H1 (cell line): ENCODE measurements at regions not wholly inside any gene's neighbourhood (a gene's known extent, or its start where the extent isn't known, plus 50 kb on each side); places are given as distances from the start of the nearest gene placed in this dataset.

Experiments
- CTCF ChIA-PET: fragments of 300-600 bp; sonication (Branson Sonifier 250); formaldehyde crosslinking; loops from one replicate; lab custom pipeline; 2021; ENCODE audit not compliant: partially characterized antibody; lab: Charles Lee
- POLR2A ChIA-PET: fragments of 300-600 bp; sonication (Branson Sonifier 250); formaldehyde crosslinking; loops from one replicate; lab custom pipeline; 2021; ENCODE audit warnings: inconsistent platforms; ENCODE audit not compliant: partially characterized antibody; lab: Charles Lee
- DNase-seq, 2 experiments: peaks; one replicate each; pipeline versions ENCODE4 v3.0.0 to v3.0.0-alpha.2; 2010 to 2022; ENCODE audit warnings: low spot score in 2 of 2, low read depth in 1 of 2, mixed read lengths in 1 of 2
- FAIRE-seq: peaks from 2 replicates; lab custom pipeline; 2011; peaks lifted over from hg19 to GRCh38; lab: Jason Lieb, UNC
- H2AFZ ChIP-seq: 2 replicates; pipeline ENCODE4 v1.8.1; 2012; ENCODE audit warnings: low read length, inconsistent platforms
- H2AK5ac ChIP-seq: 2 replicates; pipeline ENCODE4 v1.6.1; 2013; ENCODE audit warnings: low read depth, low read length
- H2BK120ac ChIP-seq: replicated peaks from 2 replicates; pipeline ENCODE3; 2013; ENCODE audit warnings: low read depth, low read length, inconsistent platforms
- H2BK12ac ChIP-seq: 2 replicates; pipeline ENCODE4 v1.6.1; 2013; ENCODE audit warnings: low read depth, low read length
- H2BK15ac ChIP-seq: 2 replicates; pipeline ENCODE4 v1.6.1; 2013; ENCODE audit warnings: low read length
- H2BK20ac ChIP-seq: 2 replicates; pipeline ENCODE4 v1.6.1; 2013; ENCODE audit warnings: low read length
- H2BK5ac ChIP-seq: 2 replicates; pipeline ENCODE4 v1.6.1; 2013; ENCODE audit warnings: low read depth, low read length
- H3K14ac ChIP-seq: 2 replicates; pipeline ENCODE4 v1.6.1; 2013; ENCODE audit warnings: inconsistent platforms; ENCODE audit not compliant: insufficient read length
- H3K18ac ChIP-seq: 2 replicates; pipeline ENCODE4 v1.6.1; 2013; ENCODE audit warnings: low read length; ENCODE audit errors: extremely low read depth
- H3K23ac ChIP-seq: 2 replicates; pipeline ENCODE4 v1.6.1; 2013; ENCODE audit warnings: inconsistent platforms; ENCODE audit not compliant: insufficient read length
- H3K23me2 ChIP-seq: 2 replicates; pipeline ENCODE4 v1.6.1; 2013; ENCODE audit warnings: low read depth, low read length
- H3K27ac ChIP-seq: 2 replicates; pipeline ENCODE4 v1.6.1; 2011; ENCODE audit warnings: low read depth, low read length, inconsistent platforms
- H3K27me3 ChIP-seq, 4 experiments: replicated peaks in 1 of 4; 1 replicate in 1 of 4; 2 replicates in 3 of 4; pipeline versions ENCODE4 v1.6.1 to v1.8.1; 2011 to 2013; ENCODE audit warnings: low read length in 3 of 4, mild to moderate bottlenecking in 3 of 4, inconsistent platforms in 2 of 4, mixed read lengths in 2 of 4, moderate library complexity in 1 of 4; ENCODE audit not compliant: control insufficient read depth in 3 of 4, insufficient read depth in 3 of 4; ENCODE audit errors: extremely low read depth in 1 of 4
- H3K36me3 ChIP-seq, 4 experiments: 2 replicates each; pipeline versions ENCODE4 v1.6.1 to v1.8.1; 2011 to 2013; ENCODE audit warnings: mild to moderate bottlenecking in 4 of 4, low read length in 3 of 4, moderate library complexity in 2 of 4, control low read depth in 1 of 4, inconsistent platforms in 1 of 4; ENCODE audit not compliant: insufficient read depth in 4 of 4, control insufficient read depth in 2 of 4
- H3K4ac ChIP-seq: replicated peaks from 2 replicates; pipeline ENCODE3; 2013; ENCODE audit warnings: low read length, low read depth, mixed read lengths, inconsistent platforms; ENCODE audit not compliant: insufficient read length
- H3K4me1 ChIP-seq, 4 experiments: replicated peaks in 1 of 4; 1 replicate in 1 of 4; 2 replicates in 3 of 4; pipeline versions ENCODE4 v1.6.1 to v1.8.1; 2011 to 2013; ENCODE audit warnings: low read length in 3 of 4, inconsistent platforms in 2 of 4, mixed read lengths in 1 of 4; ENCODE audit not compliant: insufficient read depth in 4 of 4, control insufficient read depth in 3 of 4
- H3K4me2 ChIP-seq, 2 experiments: 2 replicates each; pipeline versions ENCODE4 v1.6.1 to v1.8.1; 2011 to 2013; ENCODE audit warnings: low read depth in 2 of 2, low read length in 2 of 2, control low read depth in 1 of 2, inconsistent platforms in 1 of 2, mild to moderate bottlenecking in 1 of 2; ENCODE audit not compliant: insufficient read depth in 1 of 2
- H3K4me3 ChIP-seq, 4 experiments: fragments of 200-600, 300-600 bp in 1 of 4; sonication (generic), shearing (Covaris generic), sonication (Bioruptor Twin) in 1 of 4; 2 replicates each; pipeline versions ENCODE4 v1.5.1 to v1.8.1; 2011 to 2016; ENCODE audit warnings: low read length in 4 of 4, low read depth in 3 of 4, control low read depth in 2 of 4, inconsistent platforms in 2 of 4, mild to moderate bottlenecking in 2 of 4, mixed read lengths in 1 of 4, moderate library complexity in 1 of 4; ENCODE audit not compliant: insufficient read depth in 2 of 4; ENCODE audit errors: extremely low read depth in 1 of 4
- H3K56ac ChIP-seq: replicated peaks from 2 replicates; pipeline ENCODE3; 2013; ENCODE audit warnings: low read depth, mild to moderate bottlenecking, mixed read lengths, low read length, inconsistent platforms; ENCODE audit not compliant: insufficient read length
- H3K79me1 ChIP-seq: 2 replicates; pipeline ENCODE4 v1.6.1; 2013; ENCODE audit warnings: low read depth, low read length, control low read depth
- H3K79me2 ChIP-seq, 2 experiments: 2 replicates each; pipeline versions ENCODE4 v1.6.1 to v1.8.1; 2012 to 2013; ENCODE audit warnings: low read length in 2 of 2, mild to moderate bottlenecking in 2 of 2, inconsistent platforms in 1 of 2; ENCODE audit not compliant: insufficient read depth in 2 of 2, control insufficient read depth in 1 of 2
- H3K9ac ChIP-seq, 4 experiments: replicated peaks in 1 of 4; 1 replicate in 1 of 4; 2 replicates in 3 of 4; pipeline versions ENCODE4 v1.6.1 to v1.8.1; 2011 to 2013; ENCODE audit warnings: low read depth in 3 of 4, low read length in 3 of 4, control low read depth in 2 of 4, mild to moderate bottlenecking in 2 of 4, moderate library complexity in 2 of 4, inconsistent platforms in 1 of 4; ENCODE audit errors: extremely low read depth in 1 of 4
- H3K9me3 ChIP-seq, 2 experiments: 2 replicates each; pipeline versions ENCODE4 v1.6.1 to v1.8.1; 2012 to 2013; ENCODE audit warnings: mild to moderate bottlenecking in 2 of 2, moderate library complexity in 2 of 2, control low read depth in 1 of 2, inconsistent platforms in 1 of 2, low read depth in 1 of 2, low read length in 1 of 2, mixed read lengths in 1 of 2; ENCODE audit not compliant: insufficient read depth in 2 of 2
- H4K20me1 ChIP-seq, 2 experiments: replicated peaks in 1 of 2; 2 replicates each; pipeline versions ENCODE3 to v1.8.1; 2011 to 2013; ENCODE audit warnings: inconsistent platforms in 2 of 2, low read length in 2 of 2, mild to moderate bottlenecking in 1 of 2; ENCODE audit not compliant: insufficient read depth in 2 of 2, control insufficient read depth in 1 of 2
- H4K5ac ChIP-seq: 2 replicates; pipeline ENCODE4 v1.6.1; 2013; ENCODE audit warnings: low read length, low read depth, mixed read lengths, inconsistent platforms; ENCODE audit not compliant: insufficient read length
- H4K8ac ChIP-seq: 2 replicates; pipeline ENCODE4 v1.8.0; 2013; ENCODE audit warnings: mild to moderate bottlenecking, moderate library complexity, low read length, inconsistent platforms; ENCODE audit not compliant: insufficient read depth; ENCODE audit errors: extremely low read depth
- H4K91ac ChIP-seq: replicated peaks from 2 replicates; pipeline ENCODE3; 2013; ENCODE audit warnings: low read length, mixed read lengths, inconsistent platforms; ENCODE audit not compliant: insufficient read length
- ASH2L ChIP-seq: fragments of 200-600, 300-600 bp; sonication (generic); IDR thresholded peaks from one replicate; pipeline ENCODE4 v1.7.1; 2017; ENCODE audit warnings: low read length
- BCL11A ChIP-seq, 2 experiments: IDR thresholded peaks; one replicate each; pipeline ENCODE4 v1.6.1; 2011; ENCODE audit warnings: low read depth in 2 of 2, low read length in 2 of 2, mild to moderate bottlenecking in 2 of 2
- CHD1 ChIP-seq: IDR thresholded peaks from 2 replicates; pipeline ENCODE4 v1.6.1; 2012; ENCODE audit warnings: low read depth, low read length, improper control_type of control experiment
- CTBP2 ChIP-seq: IDR thresholded peaks from 2 replicates; pipeline ENCODE4 v1.7.0; 2011; ENCODE audit warnings: borderline replicate concordance, mild to moderate bottlenecking, moderate library complexity, mixed read lengths, low read length; ENCODE audit not compliant: insufficient read depth, insufficient read length
- GABPA ChIP-seq: IDR thresholded peaks from 2 replicates; pipeline ENCODE4 v1.6.1; 2011; ENCODE audit warnings: mild to moderate bottlenecking, low read length, moderate library complexity, borderline replicate concordance; ENCODE audit not compliant: insufficient read depth
- HDAC2 ChIP-seq, 2 experiments: fragments of 300-600 bp in 1 of 2; sonication (generic) in 1 of 2; IDR thresholded peaks; 2 replicates each; pipeline ENCODE4 v1.6.1; 2011 to 2012; ENCODE audit warnings: low read depth in 2 of 2, low read length in 2 of 2, mild to moderate bottlenecking in 2 of 2, moderate library complexity in 2 of 2, borderline replicate concordance in 1 of 2, inconsistent platforms in 1 of 2
- KDM1A ChIP-seq: fragments of 200-600, 300-600 bp; sonication (generic); IDR thresholded peaks from 2 replicates; pipeline ENCODE4 v1.7.1; 2016; ENCODE audit warnings: mild to moderate bottlenecking, low read length, borderline replicate concordance
- KDM4A ChIP-seq: IDR thresholded peaks from one replicate; pipeline ENCODE4 v1.7.1; 2012; ENCODE audit warnings: low read depth, mild to moderate bottlenecking, moderate library complexity, low read length, inconsistent platforms; ENCODE audit not compliant: severe bottlenecking
- KDM5A ChIP-seq: fragments of 200-600 bp; IDR thresholded peaks from 2 replicates; pipeline ENCODE4 v1.7.1; 2012; ENCODE audit warnings: mild to moderate bottlenecking, low read length, inconsistent platforms, mixed read lengths
- PHF8 ChIP-seq: fragments of 200-600 bp; sonication (generic); conservative IDR thresholded peaks from 2 replicates; pipeline ENCODE4 v1.7.1; 2012; ENCODE audit warnings: low read depth, mild to moderate bottlenecking, inconsistent platforms, low read length, moderate library complexity
- SAP30 ChIP-seq: fragments of 300-600 bp; sonication (generic); IDR thresholded peaks from 2 replicates; pipeline ENCODE4 v1.7.1; 2012; ENCODE audit warnings: low read length, moderate library complexity, mild to moderate bottlenecking, inconsistent platforms; ENCODE audit not compliant: insufficient read depth, insufficient replicate concordance
- SP4 ChIP-seq: IDR thresholded peaks from 2 replicates; pipeline ENCODE4 v1.6.1; 2012; ENCODE audit warnings: low read length, inconsistent platforms
- SUZ12 ChIP-seq: fragments of 200-600 bp; sonication (generic); IDR thresholded peaks from 2 replicates; pipeline ENCODE4 v1.6.1; 2012; ENCODE audit warnings: mild to moderate bottlenecking, inconsistent platforms, low read length, moderate library complexity, mixed read lengths
- TAF7 ChIP-seq: optimal IDR thresholded peaks from 2 replicates; pipeline ENCODE3; 2011; ENCODE audit warnings: low read depth, mild to moderate bottlenecking, inconsistent platforms, low read length, moderate library complexity, borderline replicate concordance
- WGBS, 2 experiments: shearing (Covaris generic) in 1 of 2; methylation state at CpG; one replicate each; pipeline versions ENCODE4 v1.1.6 to v1.1.7; 2013 to 2015; ENCODE audit warnings: low lambda C conversion rate in 2 of 2, mixed read lengths in 2 of 2, inconsistent platforms in 1 of 2, low coverage in 1 of 2, missing lambda C conversion rate in 1 of 2; ENCODE audit not compliant: insufficient replicate concordance in 2 of 2, insufficient coverage in 1 of 2, insufficient read length in 1 of 2; ENCODE audit errors: extremely low coverage in 1 of 2, missing lambda C conversion rate in 1 of 2; 5-methylcytosine and 5-hydroxymethylcytosine counted together

- no peak overlapping the region for H4K8ac ChIP-seq
- no peaks in the 10 kb centered on the region for H4K20me1 ChIP-seq
- H3K27me3 ChIP-seq: no peaks in the 10 kb centered on the region
- no peak overlapping the region for H3K56ac ChIP-seq
- H3K36me3 ChIP-seq: no peaks in the 10 kb centered on the region
- H4K5ac ChIP-seq: no peak overlapping the region
- H2BK5ac ChIP-seq: no peak overlapping the region
- WGBS, 2 experiments: 91% methylated on average over 2 of the region's 2 CpGs; no CpG with 5 or more reads in 1 of the 2 experiments
- H2BK12ac ChIP-seq: no peak overlapping the region
- H4K91ac ChIP-seq: no peak overlapping the region
- H2AK5ac ChIP-seq: no peak overlapping the region
- H2BK20ac ChIP-seq: no peak overlapping the region
- no peak overlapping the region for H3K4ac ChIP-seq
- FAIRE-seq: no peak
- no peak overlapping the region for H3K18ac ChIP-seq
- no peak overlapping the region for H3K4me3 ChIP-seq
- H3K79me1 ChIP-seq: no peaks in the 10 kb centered on the region
- H3K4me1 ChIP-seq: no peaks in the 10 kb centered on the region
- no peak overlapping the region for H3K23ac ChIP-seq
- no peak for DNase-seq
- no peak overlapping the region for H3K14ac ChIP-seq
- H2BK15ac ChIP-seq: no peak overlapping the region
- CTCF ChIA-PET: interaction anchor here (1.4 kb wide), 1 partner anchor 10 kb away, joined by 3 read pairs; no protein-coding TSS in a partner anchor
- H2BK120ac ChIP-seq: no peak overlapping the region
- no peak overlapping the region for H3K27ac ChIP-seq
- H3K23me2 ChIP-seq: no peaks in the 10 kb centered on the region; the same call in 1 of the 2 replicates
- POLR2A ChIA-PET: no interaction called here
- no peak overlapping the region for H3K9ac ChIP-seq
- H3K79me2 ChIP-seq: no peaks in the 10 kb centered on the region
- no peak overlapping the region for H3K4me2 ChIP-seq
- no peak overlapping the region for H2AFZ ChIP-seq
- H3K9me3 ChIP-seq: no peaks in the 10 kb centered on the region
- TF ChIP-seq SP4 (no peak), CHD1 (no peak), GABPA (no peak), KDM1A (no peak), PHF8 (no peak), TAF7 (no peak), CTBP2 (no peak), HDAC2 (IDR thresholded peaks at IDR 0.05; ENCODE audit: borderline replicate concordance in 1 of 2, low read depth in 2 of 2, low read length in 2 of 2) (no peak), BCL11A (IDR thresholded peaks at IDR 0.05; ENCODE audit: low read depth in 2 of 2, low read length in 2 of 2) (no peak), ASH2L (no peak), SUZ12 (no peak), KDM5A (no peak), SAP30 (no peak), KDM4A (no peak)
Measured at GRCh38 chr3:99373846-99374210, 264.6 kb upstream of the COL8A1 start.
